HepG2 (cell line): ENCODE measurements at regions not wholly inside any gene's neighbourhood (a gene's known extent, or its start where the extent isn't known, plus 50 kb on each side); places are given as distances from the start of the nearest gene placed in this dataset.

Experiments
- ATAC-seq: fragments of 200-7000 bp; cut with Tn5 transposase; 3 replicates; pipeline ENCODE4 v1.9.1; 2020; ENCODE audit warnings: mild to moderate bottlenecking, moderate library complexity
- BruUV-seq: library from RNA; stranded (reverse); fragments of 400-500 nt; replicated peaks from 2 replicates; lab custom pipeline; 2021; lab: Mats Ljungman, UMichigan
- CTCF ChIA-PET: fragments of 300-600 bp; formaldehyde crosslinking; extraction: SDS; loops from one replicate; lab custom pipeline; 2021; ENCODE audit warnings: low total read pairs, inconsistent platforms, low intra/inter-chr PET ratio; lab: Yijun Ruan, JAX
- POLR2A ChIA-PET: fragments of 350-600 bp; sonication (Branson Sonifier 250); formaldehyde crosslinking; loops from one replicate; lab custom pipeline; 2020; ENCODE audit warnings: antibody characterized with exemption, inconsistent platforms; lab: Yijun Ruan, JAX
- DNase-seq: peaks from one replicate; pipeline ENCODE4 v3.0.0-alpha.2; 2015; ENCODE audit warnings: low spot score
- FAIRE-seq: peaks from 3 replicates; lab custom pipeline; 2011; peaks lifted over from hg19 to GRCh38; lab: Jason Lieb, UNC
- H2AFZ ChIP-seq: one replicate; pipeline ENCODE4 v1.6.1; 2011; ENCODE audit warnings: low read length, inconsistent platforms
- H3K27ac ChIP-seq: fragments of 300-600 bp; 3 replicates; pipeline ENCODE4 v1.8.0; 2011; ENCODE audit warnings: mixed run types, mild to moderate bottlenecking, mixed read lengths, low read length, inconsistent platforms; ENCODE audit not compliant: insufficient read depth; ENCODE audit errors: extremely low read length
- H3K27me3 ChIP-seq, 2 experiments: fragments of 200-600 bp in 1 of 2; 2 replicates in 1 of 2; 3 replicates in 1 of 2; pipeline versions ENCODE4 v1.6.0 to v1.8.0; 2011; ENCODE audit warnings: low read length in 2 of 2, mild to moderate bottlenecking in 2 of 2, moderate library complexity in 2 of 2, inconsistent platforms in 1 of 2; ENCODE audit not compliant: insufficient read depth in 2 of 2, control insufficient read depth in 1 of 2
- H3K36me3 ChIP-seq, 2 experiments: fragments of 200-600 bp in 1 of 2; replicated peaks in 1 of 2; 2 replicates in 1 of 2; 3 replicates in 1 of 2; pipeline versions ENCODE4 v1.5.1 to v1.8.0; 2011; ENCODE audit warnings: low read length in 2 of 2, inconsistent platforms in 1 of 2; ENCODE audit not compliant: insufficient read depth in 2 of 2, control insufficient read depth in 1 of 2
- H3K4me1 ChIP-seq: 2 replicates; pipeline ENCODE4 v1.5.1; 2012; ENCODE audit warnings: low read length, inconsistent platforms; ENCODE audit not compliant: insufficient read depth
- H3K4me2 ChIP-seq: 2 replicates; pipeline ENCODE4 v1.6.0; 2011; ENCODE audit warnings: low read depth, low read length, inconsistent platforms
- H3K4me3 ChIP-seq, 3 experiments: fragments of 200-600 bp in 1 of 3; sonication (generic), shearing (Covaris generic) in 1 of 3; replicated peaks in 1 of 3; 2 replicates each; pipeline ENCODE4 v1.5.1; 2011 to 2016; ENCODE audit warnings: low read length in 3 of 3, inconsistent platforms in 2 of 3, low read depth in 2 of 3, mild to moderate bottlenecking in 2 of 3, control low read depth in 1 of 3, mixed read lengths in 1 of 3; ENCODE audit not compliant: insufficient read depth in 1 of 3
- H3K79me2 ChIP-seq: one replicate; pipeline ENCODE4 v1.6.1; 2011; ENCODE audit warnings: low read length, inconsistent platforms; ENCODE audit not compliant: insufficient read depth
- H3K9ac ChIP-seq: 2 replicates; pipeline ENCODE4 v1.6.0; 2011; ENCODE audit warnings: mild to moderate bottlenecking, low read depth, low read length, inconsistent platforms; ENCODE audit not compliant: insufficient read depth
- H3K9me3 ChIP-seq: 2 replicates; pipeline ENCODE4 v1.5.1; 2012; ENCODE audit warnings: mild to moderate bottlenecking, low read length
- H4K20me1 ChIP-seq: 2 replicates; pipeline ENCODE4 v1.6.0; 2011; ENCODE audit warnings: inconsistent platforms, mild to moderate bottlenecking, low read length, moderate library complexity; ENCODE audit not compliant: insufficient read depth
- GATAD2A ChIP-seq: IDR thresholded peaks from 2 replicates; pipeline ENCODE4 v1.6.1; 2016
- KLF6 ChIP-seq: IDR thresholded peaks from 2 replicates; pipeline ENCODE4 v1.8.0; 2016; ENCODE audit warnings: missing biosample characterization, missing genetic modification reagents
- MTF2 ChIP-seq: sonication (generic); formaldehyde crosslinking; IDR thresholded peaks from 2 replicates; pipeline ENCODE4 v1.5.0; 2020; ENCODE audit warnings: missing genetic modification reagents, borderline replicate concordance
- TCF7 ChIP-seq: sonication (generic); IDR thresholded peaks from 2 replicates; pipeline ENCODE4 v1.6.1; 2016; ENCODE audit warnings: antibody characterized with exemption, low read depth
- ZNF777 ChIP-seq: sonication (generic); formaldehyde crosslinking; IDR thresholded peaks from 2 replicates; pipeline ENCODE4 v1.4.0; 2020; ENCODE audit warnings: missing genetic modification reagents
- WGBS: methylation state at CpG from one replicate; pipeline ENCODE4 v1.1.6; 2017; ENCODE audit warnings: low lambda C conversion rate; 5-methylcytosine and 5-hydroxymethylcytosine counted together
- in situ Hi-C: cut with HindIII; loops from 2 replicates; pipeline ENCODE4 v1.10.0; 2017; ENCODE audit warnings: low pct_unique_long_range_greater_than_20kb; ENCODE audit not compliant: extremely low pct_ligation_motif_present
- intact Hi-C: fragments of 100-400 bp; cut with micrococcal nuclease; formaldehyde crosslinking; loops from one replicate; pipeline ENCODE4 v1.10.0; 2022; ENCODE audit not compliant: unreplicated experiment
- TF ChIP-seq, protein P1 (sequence below): sonication (generic); formaldehyde crosslinking; IDR thresholded peaks from 2 replicates; pipeline ENCODE4 v1.4.0; 2020; ENCODE audit warnings: missing genetic modification reagents

DNA sequence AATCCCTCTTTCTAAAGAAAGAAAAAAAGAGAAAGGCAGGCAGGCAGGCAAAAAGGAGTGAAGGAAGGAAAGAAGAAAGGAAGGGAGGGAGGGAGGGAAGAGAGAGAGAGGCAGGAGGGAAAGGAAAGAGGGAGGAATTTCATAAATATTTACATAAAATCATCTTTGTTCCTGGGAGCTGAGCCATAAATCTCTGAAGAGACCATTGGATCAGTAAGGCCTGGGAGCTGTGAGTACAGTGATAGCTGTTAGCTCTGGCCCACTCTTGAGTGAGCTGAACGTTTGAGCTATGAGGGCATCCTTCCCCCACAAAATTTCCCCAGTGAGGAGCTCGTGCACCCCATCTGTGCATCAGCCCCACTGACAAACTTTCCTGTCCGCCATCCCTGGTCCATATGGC lies 224.0 kb downstream of the SOD2 start:
- POLR2A ChIA-PET, result no interaction called here
- 0 out of 2 replicates have a peak, but pooled peaks cover 11% of the 10 kb centered on the region for H3K4me1 ChIP-seq
- ATAC-seq (no peak), DNase-seq (no peak), FAIRE-seq (no peak)
- H4K20me1 ChIP-seq, result no peaks in the 10 kb centered on the region
- 0% methylated on average over 1 of the region's 3 CpGs for WGBS
- TF ChIP-seq TCF7 (no peak), GATAD2A (CRISPR knock-in tag) (no peak)
- TF ChIP-seq, protein P1, sequence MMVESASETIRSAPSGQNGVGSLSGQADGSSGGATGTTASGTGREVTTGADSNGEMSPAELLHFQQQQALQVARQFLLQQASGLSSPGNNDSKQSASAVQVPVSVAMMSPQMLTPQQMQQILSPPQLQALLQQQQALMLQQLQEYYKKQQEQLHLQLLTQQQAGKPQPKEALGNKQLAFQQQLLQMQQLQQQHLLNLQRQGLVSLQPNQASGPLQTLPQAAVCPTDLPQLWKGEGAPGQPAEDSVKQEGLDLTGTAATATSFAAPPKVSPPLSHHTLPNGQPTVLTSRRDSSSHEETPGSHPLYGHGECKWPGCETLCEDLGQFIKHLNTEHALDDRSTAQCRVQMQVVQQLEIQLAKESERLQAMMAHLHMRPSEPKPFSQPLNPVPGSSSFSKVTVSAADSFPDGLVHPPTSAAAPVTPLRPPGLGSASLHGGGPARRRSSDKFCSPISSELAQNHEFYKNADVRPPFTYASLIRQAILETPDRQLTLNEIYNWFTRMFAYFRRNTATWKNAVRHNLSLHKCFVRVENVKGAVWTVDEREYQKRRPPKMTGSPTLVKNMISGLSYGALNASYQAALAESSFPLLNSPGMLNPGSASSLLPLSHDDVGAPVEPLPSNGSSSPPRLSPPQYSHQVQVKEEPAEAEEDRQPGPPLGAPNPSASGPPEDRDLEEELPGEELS (CRISPR knock-in tag), result no peak
- H2AFZ ChIP-seq, result no peak overlapping the region
- CTCF ChIA-PET, result no interaction called here
- in situ Hi-C loops (no loop called here), intact Hi-C loops (no loop called here)
- no TSS peak for BruUV-seq
- H3K4me2 ChIP-seq, result no peak overlapping the region
- no peaks in the 10 kb centered on the region for H3K36me3 ChIP-seq
- no peak overlapping the region for H3K27ac ChIP-seq
- no peak overlapping the region for H3K9ac ChIP-seq
- peaks cover 0 to 3% of the 10 kb centered on the region in 2 experiments; a peak in 1 of 5 replicates for H3K27me3 ChIP-seq
- no peak overlapping the region for H3K4me3 ChIP-seq
- H3K79me2 ChIP-seq, result no peaks in the 10 kb centered on the region
- H3K9me3 ChIP-seq, result peaks cover 10% of the 10 kb centered on the region; the same call in 1 of the 2 replicates

DNA sequence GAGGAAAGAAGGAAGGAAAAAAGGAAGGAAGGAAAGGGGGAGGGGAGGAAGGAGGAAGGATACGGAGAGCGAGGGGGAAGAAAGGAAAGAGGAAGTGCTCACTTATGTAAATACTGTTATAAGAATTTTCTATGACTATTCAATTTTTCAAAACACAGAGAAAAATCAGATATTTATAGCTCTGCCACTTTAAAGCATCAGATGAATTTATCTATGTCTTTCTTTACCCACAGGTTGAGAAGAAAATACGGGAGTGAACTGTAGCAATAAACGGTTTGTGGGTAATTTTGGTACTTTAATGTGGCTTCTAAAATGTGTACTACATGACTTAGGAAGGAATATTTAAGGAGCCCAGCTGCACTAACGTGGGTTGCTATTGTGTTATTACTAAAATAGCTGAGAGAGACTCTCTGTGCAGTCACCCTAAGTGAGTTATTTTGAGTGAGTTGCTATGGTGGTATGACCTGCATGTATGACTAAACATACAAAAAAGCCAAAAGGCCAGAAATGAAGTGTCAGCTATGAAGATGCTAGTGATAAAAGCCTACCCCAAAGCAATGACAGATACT lies 225.5 kb downstream of the SOD2 start:
- Histone ChIP-seq H3K4me3 (no peak overlapping the region), H3K36me3 (no peaks in the 10 kb centered on the region), H3K4me1 (0 out of 2 replicates have a peak, but pooled peaks cover 11% of the 10 kb centered on the region), H3K27ac (no peak overlapping the region), H3K79me2 (no peaks in the 10 kb centered on the region), H3K27me3 (peaks cover 0 to 6% of the 10 kb centered on the region in 2 experiments; a peak in 2 of 5 replicates), H3K9ac (no peak overlapping the region), H2AFZ (no peak overlapping the region), H4K20me1 (no peaks in the 10 kb centered on the region), H3K4me2 (no peak overlapping the region), H3K9me3 (peaks cover 10% of the 10 kb centered on the region; the same call in 1 of the 2 replicates)
- intact Hi-C loops, result no loop called here
- FAIRE-seq (no peak), DNase-seq (no peak), ATAC-seq (no peak)
- in situ Hi-C loops, result no loop called here
- 13% methylated on average over 5 of the region's 5 CpGs for WGBS
- TF ChIP-seq KLF6 (CRISPR knock-in tag) (no peak), ZNF777 (CRISPR knock-in tag) (no peak), MTF2 (CRISPR knock-in tag) (no peak)
- no TSS peak for BruUV-seq
- POLR2A ChIA-PET, result no interaction called here
- CTCF ChIA-PET, result no interaction called here
